Stimulated activated CD8-positive, alpha-beta memory T cell treated with anti-CD3 and anti-CD28 coated beads, Interleukin-4, amount 100 ng/mL, for 1 hour (primary cell): ENCODE measurements at regions not wholly inside any gene's neighbourhood (a gene's known extent, or its start where the extent isn't known, plus 50 kb on each side); places are given as distances from the start of the nearest gene placed in this dataset.
"Not testable (repeated sequence)": the region's sequence is repeated elsewhere in the genome, so short reads cannot be mapped to it uniquely, and the experiment has no call there.

Experiments used
- DNase-seq, 2 donors: peaks; one replicate each; pipeline ENCODE4 v3.0.0-alpha.2; 2020; ENCODE audit warnings: low read depth in 2 of 2, low spot score in 1 of 2

DNA sequence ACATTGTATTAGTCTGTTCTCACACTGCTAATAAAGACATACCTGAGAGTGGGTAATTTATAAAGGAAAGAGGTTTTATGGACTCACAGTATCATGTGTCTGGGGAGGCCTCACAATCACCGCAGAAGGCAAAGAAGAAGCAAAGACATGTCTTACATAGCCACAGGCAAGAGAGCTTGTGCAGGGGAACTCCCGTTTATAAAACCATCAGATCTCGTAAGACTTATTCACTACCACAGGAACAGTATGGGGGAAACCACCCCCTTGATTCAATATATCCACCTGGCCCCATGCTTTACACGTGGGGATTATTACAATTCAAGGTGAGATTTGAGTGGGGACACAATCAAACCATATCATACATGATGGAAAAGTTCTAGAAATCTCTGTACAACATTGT, 165.3 kb downstream of the OR2B2 start:
- not testable (repeated sequence) for DNase-seq

DNA sequence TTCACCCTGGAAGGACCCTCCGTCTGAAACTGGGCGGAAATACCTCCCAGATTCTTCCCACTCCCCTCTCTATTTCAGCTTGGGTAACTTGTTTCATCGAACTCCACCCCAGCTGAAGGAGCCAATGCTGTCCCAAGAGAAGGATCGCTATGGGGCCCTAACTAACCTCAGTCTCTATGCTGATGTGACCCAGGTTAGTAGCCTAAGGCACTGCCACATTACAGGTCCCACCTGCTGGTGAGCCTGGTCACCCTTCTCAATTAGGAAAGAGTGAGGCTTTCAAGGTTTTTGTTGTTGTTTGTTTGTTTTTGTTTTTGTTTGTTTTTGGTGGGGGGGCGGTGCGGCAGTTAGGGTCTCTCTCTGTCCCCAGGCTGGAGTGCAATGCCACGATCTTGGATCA, 168.4 kb downstream of the OR2B2 start:
- DNase-seq = no peak

DNA sequence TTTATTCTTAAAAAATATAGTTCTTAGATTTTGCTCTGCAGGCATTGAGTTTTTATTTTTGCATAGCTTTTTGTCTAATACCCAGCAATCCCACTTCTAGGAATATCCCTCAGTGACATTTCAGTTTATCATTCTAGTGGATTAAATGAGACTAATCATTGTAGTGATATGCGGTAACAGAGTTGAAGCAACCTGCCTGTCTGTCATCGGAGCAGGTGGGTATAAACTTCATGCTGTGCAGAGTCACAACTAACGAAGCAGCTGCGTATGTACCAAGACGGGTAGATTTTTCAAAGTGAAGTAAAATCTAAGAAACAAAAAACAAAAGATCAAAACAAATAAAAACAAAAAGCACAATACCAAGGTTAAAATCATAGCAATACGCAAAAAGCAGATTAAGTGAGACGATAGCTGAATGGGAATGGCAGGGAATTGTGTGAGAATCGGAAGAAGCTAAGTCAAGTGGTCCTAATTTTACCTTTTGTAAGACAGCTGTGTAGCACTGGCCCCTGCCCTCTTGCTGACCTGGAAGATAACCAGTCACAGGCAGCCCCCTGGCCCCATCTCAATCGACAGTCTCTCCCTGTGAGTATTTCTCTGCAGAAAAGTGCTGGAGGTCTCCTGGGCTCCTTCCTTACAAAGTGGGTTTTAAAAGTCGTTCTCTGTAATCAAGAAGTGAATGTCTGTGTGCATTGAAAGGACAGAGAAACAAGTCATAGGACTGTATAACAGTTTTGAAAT, 169.2 kb downstream of the OR2B2 start:
- DNase-seq = no peak

DNA sequence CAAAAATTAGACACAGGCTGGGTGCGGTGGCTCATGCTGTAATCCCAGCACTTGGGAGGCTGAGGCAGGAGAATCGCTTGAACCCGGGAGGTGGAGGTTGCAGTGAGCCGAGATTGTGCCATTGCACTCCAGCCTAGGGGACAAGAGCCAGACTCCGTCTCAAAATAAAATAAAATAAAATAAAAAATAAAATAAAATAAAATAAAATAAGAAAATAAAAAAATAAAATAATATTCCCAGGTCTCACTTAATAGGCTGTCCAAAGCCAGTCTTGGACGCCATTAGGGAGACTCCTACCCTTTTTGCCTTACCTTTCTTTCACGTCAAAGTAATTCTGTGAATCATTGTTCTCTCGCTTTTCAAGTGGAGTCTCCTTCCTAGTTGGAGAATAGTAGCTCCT, 172.3 kb downstream of the OR2B2 start:
- DNase-seq = not testable (repeated sequence)

DNA sequence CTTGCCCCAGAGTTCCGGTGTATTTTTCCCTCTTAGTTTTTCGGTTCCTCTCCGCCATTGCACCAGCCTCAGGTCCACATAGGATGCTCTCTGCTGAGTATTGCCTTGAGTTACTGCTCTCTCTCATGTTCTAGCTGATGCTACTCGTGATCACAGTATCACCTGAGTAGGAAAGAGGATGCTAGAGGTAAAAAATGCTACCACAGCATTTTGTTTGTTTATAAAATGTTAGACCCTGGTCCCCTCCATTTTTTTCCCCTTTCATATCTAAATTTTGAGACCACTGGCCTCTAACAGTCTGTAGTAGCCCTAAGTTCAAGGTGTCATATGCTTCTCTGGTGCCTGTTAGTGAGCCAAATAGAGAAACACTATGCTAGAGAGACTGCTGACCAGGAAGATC, 175.5 kb downstream of the OR2B2 start:
- no peak for DNase-seq

DNA sequence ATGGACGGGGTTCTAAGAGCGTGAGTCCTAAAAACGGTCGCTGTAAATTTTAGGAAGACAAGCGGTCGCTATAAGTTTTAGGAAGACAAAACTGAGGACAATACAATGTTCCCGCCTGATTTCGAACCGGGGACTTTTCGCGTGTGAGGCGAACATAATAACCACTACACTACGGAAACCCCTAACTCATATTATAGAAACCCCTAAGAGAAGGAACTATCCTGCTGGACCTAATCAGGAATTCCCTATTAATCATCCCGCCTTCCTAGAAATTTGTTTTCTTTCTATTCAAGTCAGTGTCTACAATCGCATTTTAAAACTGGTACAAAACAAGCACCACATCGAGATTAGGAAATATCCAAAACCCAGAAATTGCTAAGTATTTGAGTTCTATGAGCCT, 183.8 kb downstream of the OR2B2 start:
- no peak for DNase-seq

DNA sequence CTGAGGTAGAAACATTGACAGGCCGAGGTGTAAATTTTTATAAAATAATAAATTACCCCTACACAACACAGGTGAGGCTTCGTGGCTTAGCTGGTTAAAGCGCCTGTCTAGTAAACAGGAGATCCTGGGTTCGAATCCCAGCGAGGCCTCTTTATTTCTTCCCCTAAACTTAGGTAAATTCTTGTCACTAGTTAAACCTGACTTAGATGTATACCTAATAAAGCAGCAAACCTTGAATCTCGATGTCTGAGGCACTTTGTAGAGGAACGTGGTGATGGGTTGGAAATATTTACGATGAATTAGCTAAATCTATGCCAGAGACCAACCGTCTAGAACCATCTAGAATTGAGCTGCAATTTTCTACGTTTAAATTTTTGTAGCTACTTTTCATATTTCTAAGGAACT, 185.6 kb downstream of the OR2B2 start:
- DNase-seq = no peak

DNA sequence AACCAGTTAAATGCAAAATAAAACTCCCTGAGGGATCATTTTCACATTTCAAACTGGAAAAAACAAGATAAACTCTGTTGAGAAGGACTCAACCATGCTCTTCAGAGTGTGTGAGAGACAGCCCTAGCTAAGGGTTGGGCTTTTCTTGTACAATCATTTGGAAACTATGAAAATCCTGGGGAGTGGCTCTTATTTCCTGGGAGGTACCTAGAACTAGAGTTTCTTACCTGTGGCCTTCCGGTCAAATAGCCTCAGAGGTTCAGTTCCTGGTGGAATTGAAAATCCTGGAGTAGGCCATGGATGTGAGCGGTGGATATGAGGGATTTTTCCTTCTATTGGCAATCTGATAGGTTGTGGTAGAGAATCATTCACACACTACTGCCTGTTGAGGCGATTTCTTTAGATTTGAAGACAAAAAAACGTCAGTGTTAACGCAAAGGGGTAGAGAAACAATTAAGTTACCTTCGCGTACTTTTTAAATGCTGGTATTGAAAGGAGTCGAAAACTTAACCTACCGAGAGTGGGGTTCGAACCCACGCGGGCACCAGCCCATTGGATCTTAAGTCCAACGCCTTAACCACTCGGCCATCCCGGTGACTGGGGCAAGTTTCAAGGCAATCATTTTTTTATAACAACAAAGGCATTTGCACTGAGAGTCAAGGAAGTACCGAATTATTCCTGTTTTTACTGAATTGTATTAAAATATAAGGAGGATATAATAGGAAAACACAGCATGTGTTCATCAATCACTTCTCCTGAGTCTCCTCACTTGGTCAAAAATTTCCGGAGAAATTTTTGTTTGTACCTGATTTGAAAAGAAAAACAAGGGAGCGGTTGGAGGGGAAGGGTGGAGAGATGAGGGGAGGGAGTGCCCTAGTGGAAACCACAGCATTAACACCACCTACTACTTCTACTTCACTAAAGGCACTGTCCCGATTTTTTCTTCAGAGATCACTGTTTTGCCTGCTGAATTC, 191.3 kb downstream of the OR2B2 start:
- DNase-seq = no peak

DNA sequence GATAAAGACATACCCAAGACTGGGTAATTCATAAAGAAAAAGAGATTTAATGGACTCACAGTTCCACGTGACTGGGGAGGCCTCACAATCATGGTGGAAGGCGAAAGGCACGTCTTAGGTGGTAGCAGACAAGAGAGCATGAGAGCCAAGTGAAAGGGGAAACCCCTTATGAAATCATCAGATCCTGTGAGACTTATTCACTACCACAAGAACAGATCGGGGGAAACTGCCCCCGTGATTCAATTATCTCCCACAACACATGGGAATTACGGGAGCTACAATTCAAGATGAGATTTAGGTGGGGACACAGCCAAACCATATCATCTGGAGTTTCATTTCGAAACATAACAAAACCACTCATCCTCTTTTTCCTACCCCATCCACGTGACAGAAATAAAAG, 193.2 kb downstream of the OR2B2 start:
- DNase-seq = not testable (repeated sequence)

DNA sequence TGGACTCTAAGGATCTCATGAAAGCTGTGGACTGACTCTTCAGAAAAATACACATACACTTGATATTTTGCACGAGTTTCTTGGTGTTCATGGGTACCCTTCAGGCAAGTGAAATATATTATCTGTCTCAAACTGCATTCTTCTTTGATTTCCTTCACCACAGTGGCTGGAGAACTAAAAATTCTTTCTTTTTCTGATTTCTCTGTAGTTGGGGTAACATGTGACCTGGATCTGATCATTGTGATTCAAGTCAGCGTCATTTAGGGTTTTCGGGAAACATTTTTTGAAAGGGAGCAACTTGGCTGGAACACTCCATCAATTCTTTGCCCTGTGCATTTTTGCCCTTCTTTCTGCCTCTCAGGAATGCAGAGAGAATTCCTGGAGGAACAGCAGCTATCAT, 205.8 kb downstream of the OR2B2 start:
- no peak for DNase-seq

DNA sequence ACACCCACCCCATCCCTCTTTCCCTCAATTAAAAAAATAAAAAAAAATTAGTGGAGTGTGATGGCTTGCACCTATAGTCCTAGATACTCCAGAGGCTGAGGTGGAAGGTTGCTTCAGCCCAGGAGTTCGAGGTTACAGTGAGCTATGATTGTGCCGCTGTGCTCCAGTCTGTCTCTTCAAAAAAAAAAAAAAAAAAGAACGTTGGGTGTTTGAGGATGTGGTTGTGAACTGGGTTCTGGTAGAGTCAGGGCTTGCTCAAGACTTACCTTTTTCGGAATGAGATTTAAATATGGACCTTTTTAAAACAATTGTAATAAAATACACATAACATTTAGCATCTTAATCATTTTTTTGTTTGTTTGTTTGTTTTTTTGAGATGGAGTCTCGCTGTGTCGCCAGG, 211.9 kb downstream of the OR2B2 start:
- DNase-seq = no peak

DNA sequence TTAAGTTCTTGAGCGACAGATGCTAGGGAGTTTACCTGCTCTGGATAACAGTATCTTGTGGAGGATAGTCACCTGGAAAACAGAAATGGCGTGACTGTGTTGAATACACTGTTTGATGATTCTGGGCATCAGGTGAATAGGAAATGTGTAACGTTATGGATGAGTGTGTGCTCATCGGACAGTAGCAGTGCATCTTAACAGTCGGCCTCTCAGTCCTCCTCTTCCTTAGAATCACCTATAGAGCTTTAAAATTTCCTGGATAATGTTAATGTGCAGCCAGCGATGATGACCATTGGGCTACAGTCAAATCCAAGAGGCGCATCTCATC, 217.7 kb downstream of the OR2B2 start:
- DNase-seq = no peak

DNA sequence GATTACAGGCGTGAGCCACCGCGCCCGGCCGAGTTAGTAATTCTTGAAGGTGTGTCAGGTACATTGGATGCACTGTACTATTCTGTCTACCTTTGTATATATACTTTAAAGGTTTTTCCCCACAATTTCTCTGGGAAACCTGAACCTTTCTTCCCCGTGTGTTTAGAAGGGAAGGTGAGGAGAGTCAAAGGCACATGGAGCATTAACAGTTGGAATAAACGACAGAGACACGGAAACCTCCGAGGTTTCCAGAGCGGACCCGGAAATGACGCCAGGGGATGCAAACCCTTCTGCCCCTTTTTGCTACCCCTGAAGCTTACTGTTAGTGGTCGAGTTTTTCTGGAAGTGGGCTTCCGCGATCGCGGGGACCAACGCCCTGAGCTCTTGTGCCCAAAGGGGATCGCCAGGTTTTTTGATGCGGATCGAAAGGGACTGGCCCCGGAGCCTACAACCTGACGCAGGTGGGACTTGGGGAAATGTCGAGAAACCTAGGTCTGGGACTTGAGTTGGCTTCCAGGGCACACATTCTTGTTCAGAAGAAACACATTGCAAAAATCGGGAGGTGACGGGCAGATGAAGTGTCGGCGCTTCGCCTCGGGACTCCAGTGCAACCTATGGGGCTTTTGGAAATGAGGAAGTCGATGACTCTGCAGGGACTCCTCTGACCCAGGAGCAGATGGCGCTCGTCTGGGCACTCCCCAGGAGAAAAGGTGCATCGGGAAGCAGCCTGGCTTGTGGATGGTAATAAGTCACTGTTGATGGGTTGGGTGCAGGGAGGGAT, 218.2 kb downstream of the OR2B2 start:
- DNase-seq = no peak

DNA sequence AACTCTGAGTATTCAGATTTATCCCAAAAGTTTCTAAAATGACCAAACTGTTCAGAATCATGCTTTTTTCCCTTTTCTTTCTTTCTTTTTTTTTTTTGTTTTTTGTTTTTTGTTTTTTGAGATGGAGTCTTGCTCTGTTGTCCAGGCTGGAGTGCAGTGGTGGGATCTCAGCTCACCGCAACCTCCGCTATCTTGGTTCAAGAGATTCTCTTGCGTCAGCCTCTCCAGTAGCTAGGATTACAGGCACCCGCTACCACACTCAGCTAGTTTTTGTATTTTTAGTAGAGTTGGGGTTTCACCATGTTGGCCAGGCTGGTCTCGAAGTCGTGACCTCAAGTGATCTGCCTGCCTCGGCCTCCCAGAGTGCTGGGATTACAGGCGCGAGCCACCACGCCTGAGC, 219.2 kb upstream of the ZNF184 start:
- DNase-seq = not testable (repeated sequence)

DNA sequence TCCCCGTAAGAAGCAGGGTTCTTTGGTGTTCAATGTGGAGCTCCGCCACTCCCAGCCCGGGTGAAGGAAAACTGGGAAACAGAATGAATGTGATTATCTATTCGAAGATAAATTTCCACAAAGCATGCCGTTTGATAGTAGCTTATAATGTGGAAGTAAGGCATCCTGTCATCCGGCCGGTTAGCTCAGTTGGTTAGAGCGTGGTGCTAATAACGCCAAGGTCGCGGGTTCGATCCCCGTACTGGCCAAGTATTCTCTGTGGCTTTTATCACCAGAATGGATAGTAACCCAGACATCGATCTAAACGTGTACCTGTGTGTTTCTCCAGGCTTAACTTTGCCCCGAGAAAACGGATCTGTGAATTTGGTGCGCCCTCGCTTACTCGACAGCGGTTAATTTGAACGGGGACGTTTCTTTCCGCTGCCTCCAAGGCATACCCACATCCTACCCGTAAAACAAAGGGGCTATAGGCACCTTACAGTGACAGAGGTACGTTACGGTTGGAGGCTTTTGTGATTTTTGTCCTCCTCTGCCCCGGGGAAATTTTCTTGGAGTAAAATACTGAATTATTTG, 215.2 kb upstream of the ZNF184 start:
- DNase-seq = peak; percentile 76 to 79

DNA sequence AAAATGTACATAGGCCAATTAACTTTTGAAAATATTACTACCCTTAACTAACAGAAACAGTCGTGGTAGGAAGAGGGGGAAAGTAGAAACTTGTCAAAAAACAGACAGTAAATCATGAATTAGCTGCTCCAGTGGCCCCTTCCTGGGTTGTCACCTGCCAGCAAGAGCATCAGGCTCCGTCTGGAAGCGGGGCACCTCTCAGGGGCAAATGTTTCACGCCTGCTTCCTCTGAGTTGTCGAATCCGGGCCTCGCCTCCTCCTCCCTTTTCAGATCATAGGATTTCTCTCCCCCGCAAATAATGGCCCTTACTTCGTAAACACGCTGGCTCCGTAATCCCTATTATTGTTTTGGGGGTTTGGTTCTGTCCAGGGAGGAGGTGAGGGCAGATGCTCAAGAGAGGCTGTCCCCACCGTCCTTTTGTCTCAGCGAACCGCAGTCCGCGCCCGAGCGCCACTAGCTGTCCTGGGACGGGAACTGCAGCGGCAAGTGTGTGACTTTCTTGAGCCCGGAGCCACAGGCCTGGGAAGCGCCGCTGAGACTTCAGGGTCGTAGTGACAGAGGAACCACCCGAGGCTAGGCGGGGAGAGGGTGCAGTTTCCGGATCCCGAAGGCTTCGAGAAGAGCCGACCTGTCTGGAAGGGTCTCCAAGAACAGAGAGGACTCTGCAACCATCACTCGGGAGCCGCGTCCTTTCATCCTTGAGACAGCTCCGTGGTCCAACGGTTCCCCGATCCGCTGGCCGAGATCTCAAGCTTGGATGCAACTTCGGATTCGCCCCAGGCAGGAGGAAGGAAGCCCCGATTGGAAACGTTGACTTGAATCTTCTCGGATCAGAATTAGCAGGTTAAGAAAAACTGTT, 214.5 kb upstream of the ZNF184 start:
- DNase-seq = peak; percentile 48

DNA sequence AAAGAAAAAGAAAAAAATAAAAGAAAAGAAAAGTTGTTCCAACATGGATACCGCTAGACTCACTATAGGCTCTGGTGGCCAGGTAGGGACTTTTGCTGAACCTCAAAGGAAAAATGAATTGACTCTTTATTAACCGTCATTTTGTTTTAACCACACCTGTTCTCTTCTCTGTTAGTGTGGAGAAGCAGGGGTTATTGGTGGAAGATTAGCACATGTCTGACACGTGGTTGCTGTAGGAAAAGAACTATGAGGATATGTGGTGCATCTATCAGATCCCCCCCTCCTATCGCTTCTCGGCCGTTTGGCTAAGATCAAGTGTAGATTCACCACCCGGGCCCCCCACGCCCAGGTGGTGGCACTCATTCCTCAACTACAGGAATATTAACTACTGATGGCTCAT, 212.4 kb upstream of the ZNF184 start:
- DNase-seq = no peak

DNA sequence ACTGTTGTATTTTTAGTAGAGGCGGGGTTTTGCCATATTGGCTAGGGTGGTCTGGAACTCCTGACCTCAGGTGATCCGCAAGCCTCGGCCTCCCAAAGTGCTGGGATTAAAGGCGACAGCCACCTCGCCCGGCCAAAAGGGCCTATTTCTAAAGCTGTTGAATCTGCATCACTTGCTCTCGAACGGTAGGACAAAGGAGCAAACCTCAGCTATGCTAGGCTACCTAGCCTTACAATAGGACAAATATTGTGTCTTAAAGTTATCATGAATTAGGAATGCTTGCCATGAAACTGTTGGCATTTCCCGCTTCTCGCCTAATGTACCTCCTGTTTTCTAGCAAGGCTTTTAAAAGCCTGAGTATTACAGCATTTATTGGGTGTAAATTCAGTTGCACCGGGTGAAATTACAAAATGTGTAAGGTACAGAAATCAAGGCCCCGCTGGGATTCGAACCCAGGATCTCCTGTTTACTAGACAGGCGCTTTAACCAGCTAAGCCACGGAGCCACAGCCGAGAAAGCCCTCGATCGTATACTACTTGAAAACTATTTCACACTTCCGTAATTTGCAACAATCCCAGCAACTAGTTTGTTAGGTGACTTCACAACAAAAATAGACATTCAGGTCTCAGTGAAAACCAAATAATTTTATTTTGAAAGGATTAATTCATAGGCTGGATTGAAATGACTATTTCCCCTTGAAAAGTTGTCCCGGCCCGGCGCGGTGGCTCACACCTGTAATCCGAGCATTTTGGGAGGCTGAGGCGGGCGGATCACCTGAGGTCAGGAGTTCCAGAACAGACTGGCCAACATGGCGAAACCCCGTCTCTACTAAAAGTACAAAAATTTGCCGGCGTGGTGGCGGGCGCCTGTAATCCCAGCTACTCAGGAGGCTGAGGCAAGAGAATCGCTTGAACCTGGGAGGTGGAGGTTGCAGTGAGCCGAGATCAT, 211.6 kb upstream of the ZNF184 start:
- DNase-seq = no peak

DNA sequence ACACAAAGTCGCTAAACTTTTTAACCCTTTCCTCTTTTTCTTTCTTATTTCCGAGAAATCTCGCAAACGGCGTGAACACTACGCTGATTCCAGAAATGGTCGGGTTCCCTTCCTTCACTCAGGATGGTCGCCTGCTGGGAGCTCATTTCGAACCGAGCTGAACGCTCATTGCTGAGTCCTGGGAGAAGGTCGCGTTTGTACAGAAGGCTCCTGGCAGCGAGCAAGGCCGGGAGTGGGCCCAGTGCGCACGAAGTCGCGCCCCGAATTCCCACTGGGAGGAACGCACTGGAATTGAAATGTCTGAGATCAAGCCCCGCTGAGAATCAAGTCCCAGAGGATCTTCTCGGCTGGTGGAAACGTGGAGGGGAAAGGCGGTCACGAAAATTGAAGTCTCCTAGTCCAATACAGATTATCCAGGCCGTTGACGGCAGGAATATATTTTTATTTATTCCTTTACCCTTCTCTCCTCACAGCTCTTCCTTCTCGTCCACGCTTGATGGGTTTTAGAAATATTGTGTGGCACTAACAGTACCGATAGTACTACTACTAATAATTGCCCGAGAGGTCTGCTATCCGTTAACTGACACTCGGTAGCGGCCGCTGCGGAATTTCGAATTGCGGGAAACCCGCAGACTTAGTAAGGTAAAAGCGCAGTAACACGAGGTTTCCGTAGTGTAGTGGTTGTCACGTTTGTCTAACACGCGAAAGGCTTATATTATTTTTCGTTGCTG, 207.2 kb upstream of the ZNF184 start:
- no peak for DNase-seq
